HG03039 (cell line): ENCODE measurements at regions not wholly inside any gene's neighbourhood (a gene's known extent, or its start where the extent isn't known, plus 50 kb on each side); places are given as distances from the start of the nearest gene placed in this dataset.
"Not testable (repeated sequence)": the region's sequence is repeated elsewhere in the genome, so short reads cannot be mapped to it uniquely, and the experiment has no call there.

Experiments used
- ATAC-seq: cut with Tn5 transposase; IDR thresholded peaks from one replicate; pipeline ENCODE4 v1.9.1; 2021; ENCODE audit warnings: mild to moderate bottlenecking, moderate library complexity; ENCODE audit not compliant: unreplicated experiment

DNA sequence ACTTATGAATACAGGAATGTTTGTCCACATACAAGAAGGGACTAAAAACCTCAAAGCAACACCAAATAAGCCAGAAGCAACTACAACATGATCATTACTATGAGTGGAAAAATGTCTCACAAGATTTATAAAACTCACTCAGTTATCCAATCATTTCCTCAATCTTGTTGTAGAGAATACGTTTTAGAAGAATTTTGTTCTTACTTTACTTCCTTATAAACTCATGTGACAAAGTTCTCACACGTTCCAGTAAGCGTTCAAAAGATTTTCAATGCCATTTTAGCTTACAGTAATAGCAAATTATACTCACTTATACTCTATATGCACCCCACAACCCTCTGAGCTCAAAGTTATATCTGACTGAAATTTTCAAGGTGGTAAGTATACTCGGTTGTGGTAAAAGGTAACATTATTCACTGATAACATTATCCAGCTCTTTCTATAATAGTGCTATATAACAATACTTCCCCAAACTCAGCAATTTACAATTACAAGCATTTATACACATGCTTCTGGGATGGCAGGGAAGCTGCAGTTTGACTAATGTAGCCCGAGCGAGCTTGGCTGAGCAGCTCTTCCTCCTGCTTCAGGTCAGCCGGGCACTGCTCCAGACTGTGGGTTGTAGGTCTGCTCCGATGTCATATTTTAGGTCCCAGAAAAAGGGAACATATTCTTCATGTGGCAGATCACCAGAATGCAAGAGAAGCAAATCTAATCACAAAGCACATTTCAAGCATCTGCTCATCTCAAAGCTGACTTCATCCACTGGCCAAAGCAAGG, 226.3 kb downstream of the RCHY1 start:
- no peak for ATAC-seq

DNA sequence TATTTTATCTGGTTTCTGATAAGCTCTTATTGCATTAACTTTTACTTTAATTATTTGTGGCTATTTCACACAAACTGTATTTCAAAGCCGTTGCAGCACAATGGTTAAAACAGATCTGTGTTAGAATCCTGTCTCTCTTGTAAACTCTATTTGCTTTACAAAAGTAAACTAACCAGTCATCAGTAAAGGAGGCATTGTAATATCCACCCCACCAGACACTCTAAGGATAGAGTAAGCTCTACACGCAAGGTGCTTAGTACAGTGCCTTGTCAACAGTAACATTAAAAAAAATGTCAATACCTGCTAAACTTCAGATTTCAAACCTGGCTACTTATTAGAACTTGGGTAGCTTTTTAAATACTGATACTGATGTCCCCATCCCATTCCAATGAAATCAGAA, 228.4 kb downstream of the RCHY1 start:
- ATAC-seq = no peak

DNA sequence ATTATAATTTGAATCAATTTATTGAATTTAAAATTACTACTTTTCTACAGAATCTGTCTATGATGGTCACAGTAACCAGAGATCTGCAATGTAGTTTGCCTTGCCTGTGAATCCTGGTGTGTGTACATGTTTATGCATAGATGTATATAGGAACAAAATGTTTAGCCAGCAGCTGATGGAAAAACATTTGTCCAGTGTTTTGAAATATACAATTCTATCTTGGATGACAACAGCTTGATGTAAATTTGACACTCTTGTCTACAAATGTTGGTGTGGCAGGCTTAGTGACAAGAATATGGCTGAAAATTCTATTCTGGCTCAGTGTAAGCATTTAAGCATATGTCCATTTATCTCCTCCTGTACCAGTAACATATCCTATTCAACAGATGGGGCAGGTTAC, 229.4 kb downstream of the RCHY1 start:
- ATAC-seq = no peak

GRCh38 chr4:75280461-75280860, 233.7 kb downstream of the RCHY1 start:
- ATAC-seq = not testable (repeated sequence)

DNA sequence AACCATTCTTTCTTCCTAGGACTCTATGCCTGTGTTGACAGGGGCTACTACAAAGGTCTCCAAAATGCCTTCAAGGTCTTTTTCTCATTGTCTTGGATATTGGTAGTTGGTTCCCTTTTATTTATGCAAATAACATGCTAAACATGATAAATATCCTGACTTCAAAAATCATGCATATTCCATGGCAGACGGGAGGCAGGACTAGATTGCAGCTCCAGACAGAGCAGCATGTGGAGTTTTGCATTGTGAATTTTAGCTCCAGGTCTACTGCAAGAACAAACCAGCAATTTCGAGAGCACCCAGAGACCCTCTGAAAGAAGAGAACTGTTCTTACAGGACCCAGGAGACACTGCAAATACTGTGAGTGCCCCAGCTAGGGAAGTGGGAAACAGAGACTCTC, 254.9 kb downstream of the RCHY1 start:
- ATAC-seq = no peak

DNA sequence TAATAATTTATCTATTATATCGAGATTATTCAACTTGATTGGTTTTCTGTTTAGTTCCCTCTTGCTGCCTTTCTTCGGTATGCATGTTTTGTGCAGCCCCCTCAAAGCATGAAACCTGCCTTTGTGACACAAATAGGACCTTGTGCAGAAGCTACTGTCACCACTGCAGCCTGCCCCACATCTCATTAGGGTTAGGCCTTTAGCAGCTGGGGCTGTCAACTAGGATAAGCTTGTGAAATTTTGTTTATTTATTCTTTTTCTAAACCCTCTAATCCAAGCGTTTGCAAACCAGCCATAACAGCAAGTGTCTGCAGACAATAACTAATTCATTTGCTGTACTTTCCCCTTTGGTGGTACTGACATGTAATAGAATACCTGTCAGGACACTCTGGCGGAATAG, 258.9 kb downstream of the RCHY1 start:
- no peak for ATAC-seq

DNA sequence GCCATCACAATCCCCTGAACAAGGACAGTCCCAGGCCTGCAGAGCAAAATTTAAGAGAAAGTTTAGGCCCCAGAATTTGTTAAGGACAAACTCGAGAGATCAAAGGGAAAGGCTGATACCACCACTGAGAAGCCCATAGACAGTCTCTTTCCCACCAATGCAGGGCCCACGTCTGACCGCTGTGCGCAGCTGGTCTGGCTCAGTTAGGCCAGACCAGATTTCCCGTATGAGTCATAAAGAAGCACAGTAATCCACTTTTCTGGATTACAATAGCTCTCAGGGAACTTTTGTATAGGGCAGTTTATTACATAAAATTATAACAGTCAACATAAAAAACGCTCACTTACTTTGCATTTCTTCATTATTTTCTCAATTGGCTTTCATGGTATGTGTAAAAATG, 259.5 kb downstream of the RCHY1 start:
- no peak for ATAC-seq

DNA sequence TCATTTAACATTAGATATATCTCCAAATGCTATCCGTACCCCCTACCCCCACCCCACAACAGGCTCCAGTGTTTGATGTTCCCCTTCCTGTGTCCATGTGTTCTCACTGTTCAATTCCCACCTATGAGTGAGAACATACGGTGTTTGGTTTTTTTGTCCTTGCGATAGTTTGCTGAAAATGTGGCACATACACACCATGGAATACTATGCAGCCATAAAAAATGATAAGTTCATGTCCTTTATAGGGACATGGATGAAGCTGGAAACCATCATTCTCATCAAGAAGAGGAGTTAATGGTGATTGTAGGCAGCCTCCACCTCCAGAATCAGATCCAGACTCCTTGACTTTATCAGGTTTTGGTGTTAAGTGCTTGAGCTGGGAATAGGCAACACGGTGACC, 261.1 kb downstream of the RCHY1 start:
- not testable (repeated sequence) for ATAC-seq

GRCh38 chr4:75251547-75251946, 262.7 kb downstream of the RCHY1 start:
- ATAC-seq = peak; percentile 64

DNA sequence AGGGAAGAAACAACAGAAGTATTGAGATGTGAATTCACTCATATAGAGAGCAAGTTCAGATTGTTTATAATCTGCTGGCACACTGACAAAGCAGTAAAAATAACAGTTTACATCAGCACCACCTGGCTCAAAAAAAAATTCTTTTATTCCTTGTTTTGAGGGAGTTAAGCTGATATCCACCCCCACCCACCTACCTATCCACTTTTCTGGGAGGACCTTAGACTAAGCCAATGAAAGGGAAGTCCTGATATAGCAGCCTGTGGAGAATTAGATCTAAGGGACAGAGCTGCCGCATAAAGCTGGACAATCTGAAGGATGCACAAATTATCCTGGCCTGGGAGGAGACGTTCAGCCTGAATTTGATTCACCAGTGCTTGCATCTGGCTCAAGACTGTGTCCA, 264.5 kb downstream of the RCHY1 start:
- no peak for ATAC-seq

DNA sequence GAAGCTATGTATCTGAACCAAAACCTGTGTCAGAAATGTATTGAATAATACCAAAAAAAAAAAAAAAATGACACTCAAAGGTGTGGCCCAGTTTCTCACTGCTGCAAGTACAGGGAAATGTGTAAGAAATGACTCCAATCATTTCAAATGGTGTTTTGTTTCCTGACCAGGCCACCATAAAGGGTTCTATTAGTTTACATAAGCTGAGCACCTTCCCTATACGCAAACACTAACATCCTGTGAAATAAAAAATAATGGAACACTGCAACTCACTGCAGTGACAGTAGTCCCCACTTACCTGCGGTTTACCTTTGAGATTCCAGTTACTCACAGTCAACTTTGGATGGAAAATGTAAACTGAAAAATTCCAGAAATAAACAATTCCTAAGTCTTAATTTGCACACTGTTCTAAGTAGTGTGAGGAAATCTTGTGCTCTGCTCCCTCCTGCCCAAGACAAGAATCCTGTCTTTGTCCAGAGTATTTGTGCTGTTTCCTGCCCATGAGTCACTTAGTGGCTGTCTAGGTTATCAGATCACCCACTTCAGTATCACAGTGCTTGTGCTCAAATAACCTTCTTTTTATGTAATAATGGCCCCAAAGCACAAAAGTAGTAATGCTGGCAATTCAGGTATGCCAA, 265.3 kb downstream of the RCHY1 start:
- no peak for ATAC-seq

- no peak for ATAC-seq
Observed at GRCh38 chr4:75244325-75244724, 269.9 kb downstream of the RCHY1 start.

GRCh38 chr4:75243570-75243969, 270.6 kb downstream of the RCHY1 start:
- no peak for ATAC-seq

GRCh38 chr4:75235359-75235951, 278.7 kb downstream of the RCHY1 start:
- ATAC-seq = peak; percentile 97

GRCh38 chr4:75232546-75232945, 281.7 kb downstream of the RCHY1 start:
- no peak for ATAC-seq

DNA sequence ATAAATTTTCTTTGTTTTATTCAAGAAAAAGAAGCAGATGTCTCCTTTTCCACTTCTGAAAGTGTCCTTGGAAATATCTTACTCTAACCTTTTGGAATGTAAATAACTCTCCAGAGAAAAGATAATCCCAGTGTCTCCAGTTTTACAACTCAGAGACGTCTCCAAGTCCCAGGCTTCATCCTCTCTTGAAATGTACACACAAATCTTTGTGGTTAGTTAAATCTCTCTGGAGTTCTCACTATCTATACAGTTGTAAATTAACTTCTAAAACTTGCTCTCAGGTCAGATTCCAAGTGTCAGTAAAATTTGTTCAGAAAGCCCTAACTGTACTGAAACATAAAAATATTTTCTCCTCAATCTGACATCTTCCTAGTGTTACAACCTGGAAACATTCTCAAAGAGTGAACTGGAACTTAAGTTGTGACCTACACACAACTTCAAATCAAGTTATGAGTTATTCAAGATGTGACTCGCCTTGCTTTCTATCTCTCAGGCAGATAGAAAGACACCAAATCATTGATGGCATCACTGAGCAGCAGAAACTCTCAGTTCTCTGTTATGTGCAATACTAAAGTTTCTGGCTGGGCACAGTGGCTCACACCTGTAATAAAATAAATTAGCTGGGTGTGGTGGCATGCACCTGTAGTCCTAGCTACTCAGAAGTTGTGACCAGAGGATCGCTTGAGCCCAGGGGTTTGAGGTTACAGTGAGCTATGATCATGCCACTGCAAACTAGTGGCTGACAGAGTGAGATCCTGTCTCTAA, 284.2 kb downstream of the RCHY1 start:
- ATAC-seq = no peak

GRCh38 chr4:75213480-75213879, 280.6 kb downstream of the PARM1 start:
- ATAC-seq = no peak

- ATAC-seq = no peak
Observed at GRCh38 chr4:75211422-75211821, 278.5 kb downstream of the PARM1 start.

DNA sequence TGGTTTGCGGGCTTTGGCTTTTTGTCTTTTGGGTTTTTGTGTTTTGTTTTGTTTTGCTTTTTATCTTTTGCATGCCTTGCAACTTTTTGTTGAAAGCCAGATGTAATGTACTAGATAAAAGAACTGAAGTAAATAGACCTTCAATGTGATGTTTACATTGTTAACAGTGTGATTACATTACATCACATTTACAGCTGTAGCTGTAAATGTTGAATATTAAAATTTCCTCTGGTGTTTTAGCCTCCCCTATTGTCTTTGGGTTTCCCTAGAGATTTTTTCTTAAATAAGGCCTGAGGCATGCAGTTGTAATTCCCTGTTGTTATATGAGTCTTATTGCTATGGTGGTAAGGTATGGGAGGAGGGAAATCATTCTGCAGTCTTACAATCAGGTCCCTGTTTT, 275.0 kb downstream of the PARM1 start:
- no peak for ATAC-seq

DNA sequence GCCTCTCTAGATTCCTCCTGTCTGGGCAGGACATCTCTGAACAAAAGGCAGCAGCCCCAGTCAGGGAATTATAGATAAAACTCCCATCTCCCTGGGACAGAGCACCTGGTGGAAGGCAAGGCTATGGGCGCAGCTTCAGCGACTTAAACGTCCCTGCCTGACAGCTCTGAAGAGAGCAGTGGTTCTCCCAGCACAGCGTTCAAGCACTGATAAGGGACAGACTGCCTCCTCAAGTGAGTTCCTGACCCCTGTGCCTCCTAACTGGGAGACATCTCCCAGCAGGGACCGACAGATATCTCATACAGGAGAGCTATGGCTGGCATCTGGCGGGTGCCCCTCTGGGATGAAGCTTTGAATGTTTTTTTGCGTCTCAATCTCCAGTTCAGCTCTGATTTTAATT, 262.2 kb downstream of the PARM1 start:
- no peak for ATAC-seq

DNA sequence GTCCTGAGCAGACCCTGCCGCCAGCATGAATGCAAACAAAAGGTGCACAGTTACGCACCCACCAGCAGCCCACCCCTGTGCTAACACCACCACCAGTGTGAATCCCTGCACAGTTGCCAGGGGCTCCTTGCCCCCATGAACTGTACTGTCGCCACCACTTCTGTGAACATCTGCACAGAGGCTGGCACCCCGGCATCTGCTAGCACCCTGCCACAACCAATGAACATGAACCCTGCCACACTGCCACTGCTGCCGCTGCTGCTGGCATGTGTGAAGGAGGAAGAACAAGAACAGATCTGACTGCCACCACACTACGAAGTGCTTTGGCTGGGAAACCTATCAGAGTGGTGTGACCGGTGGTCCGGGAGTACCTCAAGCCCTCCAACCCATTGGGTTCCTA, 261.3 kb downstream of the PARM1 start:
- ATAC-seq = no peak

DNA sequence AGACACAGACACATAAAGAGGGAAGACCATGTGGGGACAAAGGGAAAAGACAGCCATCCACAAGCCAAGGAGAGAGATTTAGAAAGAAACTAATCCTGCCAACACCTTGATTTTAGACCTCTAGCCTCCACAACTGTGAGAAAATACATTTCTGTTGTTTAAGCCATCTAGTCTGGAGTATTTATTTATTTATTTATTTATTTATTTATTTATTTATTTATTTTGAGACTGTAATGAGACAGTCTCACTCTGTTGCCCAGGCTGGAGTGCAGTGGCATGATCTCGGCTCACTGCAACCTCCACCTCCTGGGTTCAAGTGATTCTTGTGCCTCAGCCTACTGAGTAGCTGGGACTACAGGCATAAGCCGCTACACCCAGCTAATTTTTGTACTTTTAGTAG, 259.3 kb downstream of the PARM1 start:
- ATAC-seq = not testable (repeated sequence)
